Peyer's patch (tissue), 4 donors: ENCODE measurements at regions not wholly inside any gene's neighbourhood (a gene's known extent, or its start where the extent isn't known, plus 50 kb on each side); places are given as distances from the start of the nearest gene placed in this dataset.

Experiments used
- DNase-seq, 3 donors: peaks; one replicate each; pipeline ENCODE4 v3.0.0-alpha.2; 2017 to 2019
- H3K27ac ChIP-seq, 4 donors: fragments of 200-600 bp; sonication (generic); one replicate each; pipeline ENCODE4 v1.5.1; 2016 to 2019
- H3K27me3 ChIP-seq, 2 donors: fragments of 200-600 bp; sonication (generic); one replicate each; pipeline ENCODE4 v1.5.1; 2019
- H3K36me3 ChIP-seq, 3 donors: fragments of 200-600 bp; sonication (generic); one replicate each; pipeline ENCODE4 v1.5.1; 2016 to 2019
- H3K4me1 ChIP-seq, 4 donors: fragments of 200-600 bp; sonication (generic); one replicate each; pipeline ENCODE4 v1.5.1; 2016 to 2019
- H3K4me3 ChIP-seq, 4 donors: fragments of 200-600 bp; sonication (generic); 1 replicate in 3 of 4; 2 replicates in 1 of 4; pipeline ENCODE4 v1.5.1; 2016 to 2019; ENCODE audit warnings: mild to moderate bottlenecking in 1 of 4
- H3K9me3 ChIP-seq, 4 donors: fragments of 200-600 bp; sonication (generic); one replicate each; pipeline ENCODE4 v1.5.1; 2016 to 2019; ENCODE audit warnings: mild to moderate bottlenecking in 1 of 4
- CTCF ChIP-seq, 6 experiments: fragments of 450-650 bp in 4 of 6; fragments of 200-600 bp in 2 of 6; sonication (generic) in 1 of 6; IDR thresholded peaks; one replicate each; pipeline ENCODE4 v1.5.1; 2017 to 2019; ENCODE audit warnings: antibody characterized with exemption in 6 of 6, mild to moderate bottlenecking in 3 of 6, moderate library complexity in 1 of 6
- POLR2A ChIP-seq, 2 donors: fragments of 450-650 bp; IDR thresholded peaks; one replicate each; pipeline ENCODE4 v1.5.1; 2017; ENCODE audit warnings: antibody characterized with exemption in 2 of 2, mild to moderate bottlenecking in 2 of 2, moderate library complexity in 2 of 2

GRCh38 chr16:86342161-86342834 lies 168.0 kb upstream of the FOXF1 start:
- no peaks in the 10 kb centered on the region for H3K36me3 ChIP-seq

GRCh38 chr16:86343027-86343795 lies 167.1 kb upstream of the FOXF1 start:
- peak overlapping the region in 1 of 4 donors; percentile 4 for H3K4me3 ChIP-seq
- H3K4me1 ChIP-seq: peaks cover 0 to 10% (median 0%) of the 10 kb centered on the region in 4 donors
- no peaks in the 10 kb centered on the region for H3K27me3 ChIP-seq
- peak in 2 of 3 donors; percentile 23 to 73 for DNase-seq
- H3K9me3 ChIP-seq: no peaks in the 10 kb centered on the region
- H3K36me3 ChIP-seq: no peaks in the 10 kb centered on the region
- peak overlapping the region; percentile 67 to 90 (median 76) for H3K27ac ChIP-seq
- TF ChIP-seq CTCF (IDR thresholded peaks at IDR 0.05) (no peak), POLR2A (IDR thresholded peaks at IDR 0.05) (no peak)

More at GRCh38 chr16:86342161-86342834, 168.0 kb upstream of the FOXF1 start:
- peaks cover 0 to 10% (median 0%) of the 10 kb centered on the region in 4 donors for H3K4me1 ChIP-seq
- peak overlapping the region; percentile 67 to 90 (median 76) for H3K27ac ChIP-seq
- no peak for DNase-seq
- H3K9me3 ChIP-seq: no peaks in the 10 kb centered on the region
- TF ChIP-seq CTCF (IDR thresholded peaks at IDR 0.05) (no peak), POLR2A (IDR thresholded peaks at IDR 0.05) (no peak)
- no peaks in the 10 kb centered on the region for H3K27me3 ChIP-seq
- H3K4me3 ChIP-seq: no peak overlapping the region

- TF ChIP-seq CTCF (IDR thresholded peaks at IDR 0.05) (no peak), POLR2A (IDR thresholded peaks at IDR 0.05) (no peak)
- Histone ChIP-seq H3K36me3 (no peaks in the 10 kb centered on the region), H3K9me3 (no peaks in the 10 kb centered on the region), H3K27ac (peak overlapping the region; percentile 65 to 90 (median 71)), H3K4me1 (peaks cover 0 to 10% (median 0%) of the 10 kb centered on the region in 4 donors), H3K4me3 (no peak overlapping the region), H3K27me3 (no peaks in the 10 kb centered on the region)
- DNase-seq: no peak
Observed at GRCh38 chr16:86343796-86344585, 166.3 kb upstream of the FOXF1 start.

- peaks cover 0 to 10% (median 0%) of the 10 kb centered on the region in 4 donors for H3K4me1 ChIP-seq
- TF ChIP-seq POLR2A (IDR thresholded peaks at IDR 0.05): no peak
- no peak for TF ChIP-seq CTCF (IDR thresholded peaks at IDR 0.05)
- H3K4me3 ChIP-seq: no peak overlapping the region
- H3K36me3 ChIP-seq: no peaks in the 10 kb centered on the region
- H3K27me3 ChIP-seq: no peaks in the 10 kb centered on the region
- no peak for DNase-seq
- peak overlapping the region in 3 of 4 donors; percentile 67 to 90 (median 75) for H3K27ac ChIP-seq
- no peaks in the 10 kb centered on the region for H3K9me3 ChIP-seq
Observed at GRCh38 chr16:86344586-86344871, 165.8 kb upstream of the FOXF1 start.

GRCh38 chr16:86344881-86345280 lies 165.4 kb upstream of the FOXF1 start:
- Histone ChIP-seq H3K27me3 (no peaks in the 10 kb centered on the region), H3K4me1 (peaks cover 0 to 10% (median 0%) of the 10 kb centered on the region in 4 donors), H3K4me3 (no peak overlapping the region), H3K36me3 (no peaks in the 10 kb centered on the region), H3K9me3 (no peaks in the 10 kb centered on the region), H3K27ac (peak overlapping the region in 1 of 4 donors; percentile 90)
- DNase-seq: no peak
- TF ChIP-seq POLR2A (IDR thresholded peaks at IDR 0.05) (no peak), CTCF (IDR thresholded peaks at IDR 0.05) (no peak)
